H1 (cell line): ENCODE measurements at regions not wholly inside any gene's neighbourhood (a gene's known extent, or its start where the extent isn't known, plus 50 kb on each side); places are given as distances from the start of the nearest gene placed in this dataset.

Source experiments
- CHD7 ChIP-seq: fragments of 300-600 bp; sonication (generic); IDR thresholded peaks from 2 replicates; pipeline ENCODE4 v1.7.1; 2012; ENCODE audit warnings: low read length, moderate library complexity, mild to moderate bottlenecking, inconsistent platforms; ENCODE audit not compliant: insufficient replicate concordance
- EGR1 ChIP-seq: IDR thresholded peaks from 2 replicates; pipeline ENCODE4 v1.6.1; 2011; ENCODE audit warnings: low read depth, low read length, borderline replicate concordance
- KDM4A ChIP-seq: IDR thresholded peaks from one replicate; pipeline ENCODE4 v1.7.1; 2012; ENCODE audit warnings: low read depth, mild to moderate bottlenecking, moderate library complexity, low read length, inconsistent platforms; ENCODE audit not compliant: severe bottlenecking
- RBBP5 ChIP-seq: IDR thresholded peaks from 2 replicates; pipeline ENCODE4 v1.7.1; 2012; ENCODE audit warnings: low read depth, mild to moderate bottlenecking, inconsistent platforms, low read length, moderate library complexity, borderline replicate concordance
- SIX5 ChIP-seq: IDR thresholded peaks from 2 replicates; pipeline ENCODE4 v1.6.1; 2011; ENCODE audit warnings: mild to moderate bottlenecking, low read depth, low read length

DNA sequence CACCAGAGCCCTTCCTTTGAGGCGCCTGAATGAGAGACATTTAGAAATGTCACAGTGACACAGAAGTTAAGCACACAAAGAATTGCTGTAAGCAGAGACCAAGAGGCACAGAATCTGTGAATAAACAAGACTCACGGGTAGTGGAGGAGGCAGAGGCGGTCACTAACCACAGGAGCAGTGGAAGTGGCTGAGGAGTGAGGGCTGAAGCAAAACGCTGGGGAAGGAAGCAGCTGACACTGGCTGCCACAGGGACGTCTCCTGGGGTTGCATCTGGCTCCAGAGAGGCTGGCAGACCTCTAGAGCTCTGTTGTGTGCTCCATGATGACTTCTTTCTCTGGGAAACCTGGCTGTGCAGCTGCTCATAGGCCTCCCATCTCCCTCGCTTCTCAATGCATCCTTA, 65.0 kb upstream of the SLC2A12 start (continued):
- no peak for TF ChIP-seq CHD7
- no peak for TF ChIP-seq EGR1
- no peak for TF ChIP-seq RBBP5
- TF ChIP-seq SIX5: no peak
- no peak for TF ChIP-seq KDM4A
